SW 1271 (cell line): ENCODE measurements at regions not wholly inside any gene's neighbourhood (a gene's known extent, or its start where the extent isn't known, plus 50 kb on each side); places are given as distances from the start of the nearest gene placed in this dataset.

Experiments
- DNase-seq, 2 experiments: peaks; one replicate each; lab custom pipeline; 2025; lab: John Stamatoyannopoulos, UW

- DNase-seq: no peak
Measured at GRCh38 chr9:673264-673965, 168.1 kb upstream of the DMRT1 start.

GRCh38 chr9:673966-674526 lies 167.5 kb upstream of the DMRT1 start:
- no peak for DNase-seq

- no peak for DNase-seq
Measured at GRCh38 chr9:675697-676370, 165.7 kb upstream of the DMRT1 start.

- DNase-seq: no peak
Measured at GRCh38 chr9:676780-677438, 164.6 kb upstream of the DMRT1 start.

GRCh38 chr9:677461-678097 lies 163.9 kb upstream of the DMRT1 start:
- no peak for DNase-seq

GRCh38 chr9:678897-679296 lies 162.6 kb upstream of the DMRT1 start:
- no peak for DNase-seq

GRCh38 chr9:679462-679861 lies 162.0 kb upstream of the DMRT1 start:
- no peak for DNase-seq

- no peak for DNase-seq
Measured at GRCh38 chr9:680106-680505, 161.4 kb upstream of the DMRT1 start.

GRCh38 chr9:682633-683508 lies 158.6 kb upstream of the DMRT1 start:
- DNase-seq: no peak

GRCh38 chr9:683509-684021 lies 157.9 kb upstream of the DMRT1 start:
- DNase-seq: no peak

GRCh38 chr9:684054-684890 lies 157.2 kb upstream of the DMRT1 start:
- DNase-seq: no peak

- no peak for DNase-seq
Measured at GRCh38 chr9:684941-685340, 156.6 kb upstream of the DMRT1 start.

- no peak for DNase-seq
Measured at GRCh38 chr9:686321-686813, 155.1 kb upstream of the DMRT1 start.

GRCh38 chr9:687034-687785 lies 154.3 kb upstream of the DMRT1 start:
- DNase-seq: no peak

- no peak for DNase-seq
Measured at GRCh38 chr9:687994-688393, 153.5 kb upstream of the DMRT1 start.

- no peak for DNase-seq
Measured at GRCh38 chr9:690517-691111, 150.9 kb upstream of the DMRT1 start.

- no peak for DNase-seq
Measured at GRCh38 chr9:691825-692400, 149.6 kb upstream of the DMRT1 start.

- DNase-seq: no peak
Measured at GRCh38 chr9:692636-693129, 148.8 kb upstream of the DMRT1 start.
